Mesendoderm (in vitro differentiated cells): ENCODE measurements at regions not wholly inside any gene's neighbourhood (a gene's known extent, or its start where the extent isn't known, plus 50 kb on each side); places are given as distances from the start of the nearest gene placed in this dataset.

Source experiments
- DNase-seq: peaks from one replicate; pipeline ENCODE4 v3.0.0; 2013
- H2AK5ac ChIP-seq: 2 replicates; pipeline ENCODE4 v1.6.1; 2013; ENCODE audit warnings: low read length, inconsistent platforms
- H2BK120ac ChIP-seq: 2 replicates; pipeline ENCODE4 v1.6.1; 2013; ENCODE audit warnings: low read depth, mild to moderate bottlenecking, low read length, moderate library complexity, mixed read lengths
- H2BK15ac ChIP-seq: replicated peaks from 2 replicates; pipeline ENCODE4 v1.6.1; 2013; ENCODE audit warnings: low read depth, mild to moderate bottlenecking, moderate library complexity
- H2BK5ac ChIP-seq: 2 replicates; pipeline ENCODE4 v1.6.1; 2013; ENCODE audit warnings: low read length, inconsistent platforms
- H3K18ac ChIP-seq: 2 replicates; pipeline ENCODE4 v1.6.1; 2013; ENCODE audit warnings: mild to moderate bottlenecking, low read length, mixed read lengths
- H3K23ac ChIP-seq: one replicate; pipeline ENCODE4 v1.6.1; 2013; ENCODE audit warnings: low read length
- H3K27ac ChIP-seq: 2 replicates; pipeline ENCODE4 v1.5.1; 2013; ENCODE audit warnings: low read depth, mild to moderate bottlenecking, inconsistent platforms, low read length, moderate library complexity
- H3K27me3 ChIP-seq: 2 replicates; pipeline ENCODE4 v1.6.1; 2013; ENCODE audit warnings: low read length, control low read depth, mild to moderate bottlenecking, inconsistent platforms; ENCODE audit not compliant: insufficient read depth, poor library complexity
- H3K36me3 ChIP-seq: 2 replicates; pipeline ENCODE4 v1.6.1; 2013; ENCODE audit warnings: low read length, inconsistent platforms; ENCODE audit not compliant: control insufficient read depth, insufficient read depth
- H3K4ac ChIP-seq: one replicate; pipeline ENCODE4 v1.6.1; 2013; ENCODE audit warnings: low read depth, mild to moderate bottlenecking, low read length, moderate library complexity
- H3K4me1 ChIP-seq: 2 replicates; pipeline ENCODE4 v1.6.1; 2013; ENCODE audit warnings: low read depth, low read length, inconsistent platforms; ENCODE audit not compliant: control insufficient read depth
- H3K4me2 ChIP-seq: 2 replicates; pipeline ENCODE4 v1.6.1; 2013; ENCODE audit warnings: low read length
- H3K4me3 ChIP-seq: 2 replicates; pipeline ENCODE4 v1.5.1; 2013; ENCODE audit warnings: mild to moderate bottlenecking, low read length
- H3K56ac ChIP-seq: one replicate; pipeline ENCODE4 v1.6.1; 2013; ENCODE audit warnings: low read length
- H3K79me1 ChIP-seq: 2 replicates; pipeline ENCODE4 v1.6.1; 2013; ENCODE audit warnings: low read length, inconsistent platforms
- H3K79me2 ChIP-seq: 2 replicates; pipeline ENCODE4 v1.6.1; 2013; ENCODE audit warnings: mild to moderate bottlenecking, low read length; ENCODE audit not compliant: control insufficient read depth, insufficient read depth
- H3K9ac ChIP-seq: 2 replicates; pipeline ENCODE4 v1.6.1; 2013; ENCODE audit warnings: low read length, inconsistent platforms
- H4K5ac ChIP-seq: one replicate; pipeline ENCODE4 v1.6.1; 2013; ENCODE audit warnings: low read length
- H4K8ac ChIP-seq: one replicate; pipeline ENCODE4 v1.6.1; 2013; ENCODE audit warnings: low read depth, mild to moderate bottlenecking, control low read depth, low read length, moderate library complexity
- WGBS: extraction: QIAGEN DNeasy Blood & Tissue Kit; methylation state at CpG from one replicate; pipeline ENCODE4 v1.1.7; 2013; ENCODE audit warnings: low lambda C conversion rate, missing lambda C conversion rate; ENCODE audit not compliant: insufficient coverage; ENCODE audit errors: extremely low coverage; 5-methylcytosine and 5-hydroxymethylcytosine counted together

DNA sequence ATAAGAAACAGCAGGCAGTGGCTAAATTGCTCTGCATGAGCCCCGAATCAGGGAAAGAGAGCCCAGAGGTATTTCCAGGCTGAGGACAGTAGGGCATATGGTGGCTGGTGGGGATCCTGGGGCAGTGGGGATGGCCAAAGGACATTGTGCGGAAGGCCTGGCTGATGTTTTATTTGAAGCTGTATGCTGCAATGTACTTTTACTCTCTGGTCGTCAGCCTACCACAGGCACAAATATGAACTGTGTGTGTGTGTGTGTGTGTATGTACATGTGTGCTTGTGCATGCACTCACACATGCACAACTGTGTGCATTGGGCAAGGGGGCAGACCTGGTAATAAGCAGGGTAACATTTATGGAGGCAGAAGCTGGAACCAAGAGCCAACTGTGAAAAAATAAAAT is 74.7 kb upstream of the GZMB start:
- no CpG with 5 or more reads among the region's 3 CpGs for WGBS
- Histone ChIP-seq H3K18ac (no peak overlapping the region), H3K9ac (no peak overlapping the region), H3K23ac (no peak overlapping the region), H3K27me3 (no peaks in the 10 kb centered on the region), H3K56ac (no peak overlapping the region), H2AK5ac (no peak overlapping the region), H3K36me3 (no peaks in the 10 kb centered on the region), H3K79me2 (no peaks in the 10 kb centered on the region), H3K4ac (no peak overlapping the region), H3K4me3 (no peak overlapping the region), H2BK120ac (no peak overlapping the region), H3K4me1 (no peaks in the 10 kb centered on the region), H3K79me1 (no peaks in the 10 kb centered on the region), H3K27ac (no peak overlapping the region), H4K5ac (no peak overlapping the region), H2BK5ac (no peak overlapping the region), H2BK15ac (no peak overlapping the region), H4K8ac (no peak overlapping the region), H3K4me2 (no peak overlapping the region)
- DNase-seq: no peak

DNA sequence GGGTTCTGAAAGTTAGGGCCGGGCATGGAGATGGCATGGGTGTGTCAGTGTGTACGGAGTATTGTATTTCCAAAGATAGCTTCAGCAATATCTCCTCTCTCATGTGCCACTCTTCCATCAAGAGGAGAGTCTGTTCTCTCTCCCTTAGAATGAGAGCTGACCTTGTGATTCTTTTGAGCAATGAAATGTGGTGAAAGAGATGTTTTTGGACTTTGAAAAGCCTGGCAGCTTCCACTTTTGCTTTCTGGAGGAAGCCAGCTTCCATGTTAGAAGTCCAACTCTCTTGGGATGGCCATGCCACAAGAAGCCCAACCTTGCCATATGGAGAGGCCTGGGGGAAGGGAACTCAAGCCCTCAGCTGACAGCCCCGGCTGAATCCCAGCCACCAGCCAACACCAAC is 72.4 kb upstream of the GZMB start:
- H2BK120ac ChIP-seq: no peak overlapping the region
- H3K4me1 ChIP-seq: no peaks in the 10 kb centered on the region
- H3K27me3 ChIP-seq: no peaks in the 10 kb centered on the region
- H2AK5ac ChIP-seq: no peak overlapping the region
- no peak overlapping the region for H4K8ac ChIP-seq
- no peak overlapping the region for H3K27ac ChIP-seq
- no peaks in the 10 kb centered on the region for H3K79me1 ChIP-seq
- no peak overlapping the region for H4K5ac ChIP-seq
- no peak overlapping the region for H3K4ac ChIP-seq
- H3K23ac ChIP-seq: no peak overlapping the region
- no peaks in the 10 kb centered on the region for H3K36me3 ChIP-seq
- no peak overlapping the region for H3K18ac ChIP-seq
- no peak overlapping the region for H2BK15ac ChIP-seq
- H3K9ac ChIP-seq: no peak overlapping the region
- no peak overlapping the region for H3K56ac ChIP-seq
- H3K4me2 ChIP-seq: no peak overlapping the region
- no peak overlapping the region for H3K4me3 ChIP-seq
- H2BK5ac ChIP-seq: no peak overlapping the region
- H3K79me2 ChIP-seq: no peaks in the 10 kb centered on the region
- whole genome bisulfite sequencing: no CpG with 5 or more reads among the region's 3 CpGs
- DNase-seq: no peak

DNA sequence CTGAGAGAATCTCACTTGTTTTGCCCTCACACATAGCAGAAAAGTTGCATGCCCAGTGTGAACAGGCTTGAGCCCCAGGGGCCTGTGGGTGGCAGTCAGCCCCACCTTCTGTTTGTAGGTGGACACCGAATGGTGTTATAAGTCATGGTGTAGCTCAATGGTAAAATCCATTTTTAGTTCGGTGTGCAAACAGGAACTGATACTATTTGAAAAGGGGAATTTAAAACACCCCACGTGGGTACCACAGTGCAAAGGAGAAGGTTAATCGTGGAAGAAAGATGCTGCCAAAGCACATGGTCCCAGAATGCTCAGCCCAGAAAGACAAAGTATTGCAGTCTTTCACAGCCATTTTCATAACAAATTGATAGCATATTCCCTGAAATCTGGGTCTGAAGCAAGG is 71.8 kb upstream of the GZMB start:
- DNase-seq: no peak
- Histone ChIP-seq H3K27ac (no peak overlapping the region), H3K56ac (no peak overlapping the region), H3K4me2 (no peak overlapping the region), H3K23ac (no peak overlapping the region), H2BK15ac (no peak overlapping the region), H2BK120ac (no peak overlapping the region), H2AK5ac (no peak overlapping the region), H3K27me3 (no peaks in the 10 kb centered on the region), H2BK5ac (no peak overlapping the region), H3K79me2 (no peaks in the 10 kb centered on the region), H3K79me1 (no peaks in the 10 kb centered on the region), H3K4me3 (no peak overlapping the region), H3K18ac (no peak overlapping the region), H3K36me3 (no peaks in the 10 kb centered on the region), H3K4ac (no peak overlapping the region), H4K8ac (no peak overlapping the region), H3K9ac (no peak overlapping the region), H4K5ac (no peak overlapping the region), H3K4me1 (no peaks in the 10 kb centered on the region)
- WGBS: no CpG with 5 or more reads among the region's 4 CpGs

DNA sequence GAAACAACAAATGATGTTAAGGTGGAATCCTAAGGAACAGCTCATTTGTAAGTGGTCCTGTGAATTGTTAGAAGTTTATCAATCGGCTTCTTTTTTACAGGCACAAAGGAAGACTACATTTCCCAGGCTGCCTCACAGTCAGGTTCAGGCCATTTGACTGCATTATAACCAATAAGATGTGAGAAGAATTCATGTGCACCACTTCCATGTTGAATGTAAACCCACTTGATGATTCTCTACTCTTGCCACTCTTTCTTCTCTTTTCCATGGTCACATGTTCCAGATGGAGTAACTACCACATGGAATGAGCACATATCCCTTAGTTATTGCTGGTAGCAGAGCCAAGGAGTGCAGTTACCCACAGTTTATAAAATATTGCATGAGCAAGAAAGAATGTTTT is 67.1 kb upstream of the GZMB start:
- Histone ChIP-seq H3K23ac (no peak overlapping the region), H2BK15ac (no peak overlapping the region), H2BK5ac (no peak overlapping the region), H3K9ac (no peak overlapping the region), H3K36me3 (no peaks in the 10 kb centered on the region), H3K79me2 (no peaks in the 10 kb centered on the region), H3K4me2 (no peak overlapping the region), H3K4me3 (no peak overlapping the region), H4K5ac (no peak overlapping the region), H3K79me1 (no peaks in the 10 kb centered on the region), H2BK120ac (no peak overlapping the region), H4K8ac (no peak overlapping the region), H3K4ac (no peak overlapping the region), H3K27me3 (no peaks in the 10 kb centered on the region), H3K18ac (no peak overlapping the region), H3K27ac (no peak overlapping the region), H2AK5ac (no peak overlapping the region), H3K4me1 (no peaks in the 10 kb centered on the region), H3K56ac (no peak overlapping the region)
- WGBS: no CpG with 5 or more reads among the region's 1 CpG
- DNase-seq: peak; percentile 22

DNA sequence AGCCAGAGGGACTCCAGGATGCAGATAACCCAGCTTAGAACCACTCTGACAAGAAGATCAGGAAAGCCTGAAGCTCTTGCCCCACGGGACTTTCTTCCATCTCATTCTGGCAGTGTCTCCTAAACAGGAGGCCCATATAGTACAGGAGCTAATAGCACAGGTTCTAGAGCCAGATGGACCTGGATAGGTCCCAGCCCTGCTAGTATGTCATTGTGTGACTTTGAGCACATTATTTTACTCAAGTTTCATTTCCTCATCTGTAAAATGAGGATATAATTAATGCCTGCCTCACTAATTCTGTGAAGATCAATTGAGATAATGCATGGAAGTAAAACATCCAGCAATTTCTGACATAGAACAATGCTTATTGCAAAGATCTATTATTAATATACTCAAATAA is 66.5 kb upstream of the GZMB start:
- Histone ChIP-seq H3K4ac (no peak overlapping the region), H3K56ac (no peak overlapping the region), H3K18ac (no peak overlapping the region), H2BK15ac (no peak overlapping the region), H2BK5ac (no peak overlapping the region), H3K4me1 (no peaks in the 10 kb centered on the region), H4K5ac (no peak overlapping the region), H3K27ac (no peak overlapping the region), H4K8ac (no peak overlapping the region), H3K36me3 (no peaks in the 10 kb centered on the region), H2BK120ac (no peak overlapping the region), H3K4me3 (no peak overlapping the region), H3K9ac (no peak overlapping the region), H2AK5ac (no peak overlapping the region), H3K4me2 (no peak overlapping the region), H3K79me2 (no peaks in the 10 kb centered on the region), H3K23ac (no peak overlapping the region), H3K79me1 (no peaks in the 10 kb centered on the region), H3K27me3 (no peaks in the 10 kb centered on the region)
- WGBS: no CpG with 5 or more reads among the region's 1 CpG
- DNase-seq: no peak

DNA sequence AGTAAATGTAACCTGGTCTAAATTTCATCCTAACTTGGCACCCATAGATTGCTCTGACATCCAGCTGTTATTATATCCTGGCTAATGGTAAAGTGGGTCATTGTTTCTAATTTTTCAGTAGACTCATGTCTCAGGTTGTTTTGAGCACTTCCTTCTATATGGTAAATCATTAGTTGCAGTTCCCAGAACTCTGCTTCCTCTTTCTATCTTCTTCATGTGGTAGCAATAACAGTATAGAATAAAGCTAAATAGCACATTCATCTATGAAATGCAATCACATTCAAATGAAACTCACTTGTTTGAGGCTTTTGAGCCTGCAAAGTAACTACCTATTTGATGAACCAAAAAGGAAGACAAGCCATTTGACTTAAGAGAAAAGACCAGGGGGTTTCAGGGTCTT is 65.1 kb upstream of the GZMB start:
- Histone ChIP-seq H3K79me1 (no peaks in the 10 kb centered on the region), H3K36me3 (no peaks in the 10 kb centered on the region), H2BK120ac (no peak overlapping the region), H2AK5ac (no peak overlapping the region), H3K56ac (no peak overlapping the region), H4K5ac (no peak overlapping the region), H3K18ac (no peak overlapping the region), H3K4me2 (no peak overlapping the region), H3K4me3 (no peak overlapping the region), H3K4me1 (peaks cover 12% of the 10 kb centered on the region), H3K9ac (no peak overlapping the region), H3K79me2 (no peaks in the 10 kb centered on the region), H3K27ac (no peak overlapping the region), H4K8ac (no peak overlapping the region), H3K27me3 (no peaks in the 10 kb centered on the region), H3K23ac (no peak overlapping the region), H3K4ac (no peak overlapping the region), H2BK15ac (no peak overlapping the region), H2BK5ac (no peak overlapping the region)
- DNase-seq: no peak
